ENCODE measurements at regions not wholly inside any gene's neighbourhood (a gene's known extent, or its start where the extent isn't known, plus 50 kb on each side); places are given as distances from the start of the nearest gene placed in this dataset.

GRCh38 chr6:169899481-169900145 lies 148.2 kb downstream of the ERMARD start:
- BruUV-seq (replicated peaks) = no TSS peak
- Mint-ChIP-seq H3K27ac (ENCODE audit: unreplicated experiment) (no peak overlapping the region), H3K4me1 (ENCODE audit: low read depth, unreplicated experiment) (no peaks in the 10 kb centered on the region), H3K4me3 (ENCODE audit: low read depth, unreplicated experiment) (no peak overlapping the region), H3K27me3 (ENCODE audit: unreplicated experiment) (no peaks in the 10 kb centered on the region), H3K9me3 (ENCODE audit: low read depth, unreplicated experiment) (no peaks in the 10 kb centered on the region), H3K36me3 (ENCODE audit: insufficient read depth, unreplicated experiment) (no peaks in the 10 kb centered on the region)
- no peak for TF ChIP-seq CTCF (IDR thresholded peaks at IDR 0.05; ENCODE audit: unreplicated experiment)
- intact Hi-C loops (cut with micrococcal nuclease; ENCODE audit: unreplicated experiment) = no loop called here
- DNase-seq = no peak
- CTCF ChIA-PET = no interaction called here

- TF ChIP-seq CTCF (IDR thresholded peaks at IDR 0.05; ENCODE audit: unreplicated experiment) = no peak
- CTCF ChIA-PET = no interaction called here
- intact Hi-C loops (cut with micrococcal nuclease; ENCODE audit: unreplicated experiment) = no loop called here
- no peak for DNase-seq
- BruUV-seq (replicated peaks) = no TSS peak
- H3K27ac Mint-ChIP-seq (ENCODE audit: unreplicated experiment) = no peak overlapping the region
- no peak overlapping the region for H3K4me3 Mint-ChIP-seq (ENCODE audit: low read depth, unreplicated experiment)
- no peaks in the 10 kb centered on the region for H3K4me1 Mint-ChIP-seq (ENCODE audit: low read depth, unreplicated experiment)
- peaks cover 1% of the 10 kb centered on the region for H3K27me3 Mint-ChIP-seq (ENCODE audit: unreplicated experiment)
- no peaks in the 10 kb centered on the region for H3K36me3 Mint-ChIP-seq (ENCODE audit: insufficient read depth, unreplicated experiment)
- no peaks in the 10 kb centered on the region for H3K9me3 Mint-ChIP-seq (ENCODE audit: low read depth, unreplicated experiment)
Observed at GRCh38 chr6:169898788-169899480, 147.5 kb downstream of the ERMARD start.

GRCh38 chr6:169897601-169898358 lies 146.4 kb downstream of the ERMARD start:
- no peak overlapping the region for H3K27ac Mint-ChIP-seq (ENCODE audit: unreplicated experiment)

More at GRCh38 chr6:169897601-169898358, 146.4 kb downstream of the ERMARD start:
- intact Hi-C loops (cut with micrococcal nuclease; ENCODE audit: unreplicated experiment) = no loop called here
- no peak for DNase-seq
- Mint-ChIP-seq H3K36me3 (ENCODE audit: insufficient read depth, unreplicated experiment) (no peaks in the 10 kb centered on the region), H3K9me3 (ENCODE audit: low read depth, unreplicated experiment) (no peaks in the 10 kb centered on the region), H3K27me3 (ENCODE audit: unreplicated experiment) (peaks cover 8% of the 10 kb centered on the region), H3K4me3 (ENCODE audit: low read depth, unreplicated experiment) (no peak overlapping the region), H3K4me1 (ENCODE audit: low read depth, unreplicated experiment) (no peaks in the 10 kb centered on the region)
- no TSS peak for BruUV-seq (replicated peaks)
- CTCF ChIA-PET = no interaction called here
- no peak for TF ChIP-seq CTCF (IDR thresholded peaks at IDR 0.05; ENCODE audit: unreplicated experiment)
